NB4 (cell line): ENCODE measurements at regions not wholly inside any gene's neighbourhood (a gene's known extent, or its start where the extent isn't known, plus 50 kb on each side); places are given as distances from the start of the nearest gene placed in this dataset.
A peak's percentile ranks its signal among the peaks of the same experiment; 100 is the strongest.

Experiments used
- DNase-seq: peaks from one replicate; pipeline ENCODE4 v3.0.0; 2010; ENCODE audit warnings: low read depth
- H3K4me3 ChIP-seq: one replicate; pipeline ENCODE4 v1.5.1; 2011; ENCODE audit warnings: mild to moderate bottlenecking, low read depth, low read length, moderate library complexity
- CTCF ChIP-seq: IDR thresholded peaks from one replicate; pipeline ENCODE4 v1.5.1; 2012; ENCODE audit warnings: low read depth, low read length
- MAX ChIP-seq: IDR thresholded peaks from 2 replicates; pipeline ENCODE4 v1.6.1; 2011; ENCODE audit warnings: low read depth, low read length
- MYC ChIP-seq: IDR thresholded peaks from 2 replicates; pipeline ENCODE4 v1.6.1; 2011; ENCODE audit warnings: low read depth, low read length
- POLR2A ChIP-seq: IDR thresholded peaks from 2 replicates; pipeline ENCODE4 v1.6.1; 2011; ENCODE audit warnings: mild to moderate bottlenecking; ENCODE audit not compliant: insufficient read length; ENCODE audit errors: extremely low read depth

- no peak for DNase-seq
- no peak overlapping the region for H3K4me3 ChIP-seq
- TF ChIP-seq MAX (no peak), POLR2A (no peak)
Measured at GRCh38 chr5:4927097-4927496, 213.0 kb upstream of the ADAMTS16 start.

- TF ChIP-seq MYC: no peak
- no peak for TF ChIP-seq POLR2A
- TF ChIP-seq CTCF: no peak
- no peak for TF ChIP-seq MAX
- no peak for DNase-seq
Measured at GRCh38 chr5:4928409-4928808, 211.7 kb upstream of the ADAMTS16 start.

GRCh38 chr5:4929092-4929655 is 211.0 kb upstream of the ADAMTS16 start:
- no peak for TF ChIP-seq POLR2A
- no peak for TF ChIP-seq MYC
- TF ChIP-seq CTCF: no peak
- no peak for TF ChIP-seq MAX
- H3K4me3 ChIP-seq: no peak overlapping the region
- no peak for DNase-seq

More at GRCh38 chr5:4928409-4928808, 211.7 kb upstream of the ADAMTS16 start:
- no peak overlapping the region for H3K4me3 ChIP-seq

GRCh38 chr5:4939042-4939781 is 200.9 kb upstream of the ADAMTS16 start:
- TF ChIP-seq MAX: no peak
- no peak for TF ChIP-seq MYC
- TF ChIP-seq CTCF: no peak
- no peak for TF ChIP-seq POLR2A
- no peak for DNase-seq
- no peak overlapping the region for H3K4me3 ChIP-seq

- no peak overlapping the region for H3K4me3 ChIP-seq
- TF ChIP-seq CTCF (no peak), POLR2A (no peak), MAX (no peak), MYC (no peak)
- no peak for DNase-seq
Measured at GRCh38 chr5:4941161-4941560, 199.0 kb upstream of the ADAMTS16 start.

- no peak overlapping the region for H3K4me3 ChIP-seq
- DNase-seq: peak; percentile 14
- no peak for TF ChIP-seq MYC
- TF ChIP-seq CTCF: peak; percentile 91
- TF ChIP-seq POLR2A: no peak
Measured at GRCh38 chr5:4941957-4942830, 197.9 kb upstream of the ADAMTS16 start.
